Activated naive CD8-positive, alpha-beta T cell treated with anti-CD3 and anti-CD28 coated beads, Interleukin-2, amount 10 ng/mL, durations not matched to agents 7 days and 5 days (primary cell): ENCODE measurements at regions not wholly inside any gene's neighbourhood (a gene's known extent, or its start where the extent isn't known, plus 50 kb on each side); places are given as distances from the start of the nearest gene placed in this dataset.
"Not testable (repeated sequence)": the region's sequence is repeated elsewhere in the genome, so short reads cannot be mapped to it uniquely, and the experiment has no call there.

Experiments used
- ATAC-seq: fragments of 150-1000 bp; cut with Tn5 transposase; one replicate; pipeline ENCODE4 v1.10.0; 2021; ENCODE audit warnings: low read depth, moderate library complexity
- POLR2A ChIA-PET: fragments of 350-600 bp; sonication (Branson Sonifier 250); formaldehyde crosslinking; loops from one replicate; lab custom pipeline; 2021; ENCODE audit warnings: antibody characterized with exemption; lab: Charles Lee
- DNase-seq: peaks from one replicate; pipeline ENCODE4 v3.0.0; 2021
- H3K27ac Mint-ChIP-seq: one replicate; pipeline ENCODE4 v1.8.0; 2022; ENCODE audit warnings: mild to moderate bottlenecking, mixed read lengths
- H3K27me3 Mint-ChIP-seq: one replicate; pipeline ENCODE4 v1.8.0; 2022; ENCODE audit warnings: mild to moderate bottlenecking, moderate library complexity, mixed read lengths
- H3K36me3 Mint-ChIP-seq: one replicate; pipeline ENCODE4 v1.8.0; 2021; ENCODE audit warnings: mild to moderate bottlenecking, mixed read lengths
- H3K4me1 Mint-ChIP-seq: one replicate; pipeline ENCODE4 v1.8.0; 2021; ENCODE audit warnings: mixed read lengths
- H3K4me3 Mint-ChIP-seq: one replicate; pipeline ENCODE4 v1.8.0; 2022; ENCODE audit warnings: mild to moderate bottlenecking, moderate library complexity, mixed read lengths
- H3K9me3 Mint-ChIP-seq: one replicate; pipeline ENCODE4 v1.8.0; 2021; ENCODE audit warnings: mixed read lengths

GRCh38 chr6:100229512-100229911 lies 235.2 kb downstream of the SIM1 start:
- no peak overlapping the region for H3K27ac Mint-ChIP-seq
- H3K27me3 Mint-ChIP-seq = peaks cover 15% of the 10 kb centered on the region
- peak overlapping the region; percentile 73 for H3K4me3 Mint-ChIP-seq
- no peaks in the 10 kb centered on the region for H3K36me3 Mint-ChIP-seq
- H3K4me1 Mint-ChIP-seq = peaks cover 8% of the 10 kb centered on the region
- ATAC-seq (no peak), DNase-seq (no peak)
- no peaks in the 10 kb centered on the region for H3K9me3 Mint-ChIP-seq
- POLR2A ChIA-PET = no interaction called here

GRCh38 chr6:100228834-100229441 lies 234.9 kb upstream of the MCHR2 start:
- peaks cover 15% of the 10 kb centered on the region for H3K27me3 Mint-ChIP-seq
- DNase-seq = peak; percentile 39
- H3K27ac Mint-ChIP-seq = no peak overlapping the region
- H3K4me1 Mint-ChIP-seq = peaks cover 8% of the 10 kb centered on the region
- peak overlapping the region; percentile 73 for H3K4me3 Mint-ChIP-seq
- no peaks in the 10 kb centered on the region for H3K36me3 Mint-ChIP-seq
- no peaks in the 10 kb centered on the region for H3K9me3 Mint-ChIP-seq
- ATAC-seq = peak; percentile 81
- POLR2A ChIA-PET = no interaction called here

- H3K4me1 Mint-ChIP-seq = peaks cover 8% of the 10 kb centered on the region
- H3K27ac Mint-ChIP-seq = no peak overlapping the region
- peak overlapping the region; percentile 68 for H3K4me3 Mint-ChIP-seq
- peaks cover 15% of the 10 kb centered on the region for H3K27me3 Mint-ChIP-seq
- ATAC-seq = no peak
- POLR2A ChIA-PET = no interaction called here
- no peak for DNase-seq
- H3K36me3 Mint-ChIP-seq = no peaks in the 10 kb centered on the region
- no peaks in the 10 kb centered on the region for H3K9me3 Mint-ChIP-seq
These were observed 234.4 kb upstream of the MCHR2 start for GRCh38 chr6:100228437-100228833.

- no peaks in the 10 kb centered on the region for H3K36me3 Mint-ChIP-seq
- POLR2A ChIA-PET = no interaction called here
- H3K27ac Mint-ChIP-seq = no peak overlapping the region
- H3K9me3 Mint-ChIP-seq = no peaks in the 10 kb centered on the region
- DNase-seq (no peak), ATAC-seq (no peak)
- H3K27me3 Mint-ChIP-seq = peaks cover 15% of the 10 kb centered on the region
- peaks cover 8% of the 10 kb centered on the region for H3K4me1 Mint-ChIP-seq
- no peak overlapping the region for H3K4me3 Mint-ChIP-seq
These were observed 232.8 kb upstream of the MCHR2 start for GRCh38 chr6:100226811-100227210.

GRCh38 chr6:100223952-100224351 lies 229.9 kb upstream of the MCHR2 start:
- H3K36me3 Mint-ChIP-seq, H3K4me1 Mint-ChIP-seq, H3K4me3 Mint-ChIP-seq, ATAC-seq, DNase-seq, POLR2A ChIA-PET, H3K27ac Mint-ChIP-seq, H3K9me3 Mint-ChIP-seq, H3K27me3 Mint-ChIP-seq: not testable (repeated sequence)

GRCh38 chr6:100220543-100220942 lies 226.5 kb upstream of the MCHR2 start:
- DNase-seq = no peak
- POLR2A ChIA-PET = no interaction called here
- no peaks in the 10 kb centered on the region for H3K36me3 Mint-ChIP-seq
- H3K4me3 Mint-ChIP-seq = no peak overlapping the region
- H3K4me1 Mint-ChIP-seq = no peaks in the 10 kb centered on the region
- H3K27me3 Mint-ChIP-seq = no peaks in the 10 kb centered on the region
- ATAC-seq = no peak
- H3K27ac Mint-ChIP-seq = no peak overlapping the region
- no peaks in the 10 kb centered on the region for H3K9me3 Mint-ChIP-seq

- no peaks in the 10 kb centered on the region for H3K4me1 Mint-ChIP-seq
- no peak for ATAC-seq
- no peak for DNase-seq
- no peaks in the 10 kb centered on the region for H3K9me3 Mint-ChIP-seq
- H3K27me3 Mint-ChIP-seq = no peaks in the 10 kb centered on the region
- no peaks in the 10 kb centered on the region for H3K36me3 Mint-ChIP-seq
- POLR2A ChIA-PET = no interaction called here
- H3K4me3 Mint-ChIP-seq = no peak overlapping the region
- H3K27ac Mint-ChIP-seq = no peak overlapping the region
These were observed 223.4 kb upstream of the MCHR2 start for GRCh38 chr6:100217225-100218012.

- Mint-ChIP-seq H3K4me1 (no peaks in the 10 kb centered on the region), H3K9me3 (no peaks in the 10 kb centered on the region), H3K27me3 (no peaks in the 10 kb centered on the region), H3K27ac (no peak overlapping the region), H3K4me3 (no peak overlapping the region), H3K36me3 (no peaks in the 10 kb centered on the region)
- no peak for ATAC-seq
- no peak for DNase-seq
- POLR2A ChIA-PET = no interaction called here
These were observed 222.7 kb upstream of the MCHR2 start for GRCh38 chr6:100216760-100217159.

GRCh38 chr6:100212131-100212530 lies 218.1 kb upstream of the MCHR2 start:
- H3K4me3 Mint-ChIP-seq = no peak overlapping the region
- H3K27me3 Mint-ChIP-seq = no peaks in the 10 kb centered on the region
- H3K9me3 Mint-ChIP-seq = no peaks in the 10 kb centered on the region
- H3K27ac Mint-ChIP-seq = no peak overlapping the region
- DNase-seq (no peak), ATAC-seq (no peak)
- POLR2A ChIA-PET = no interaction called here
- H3K36me3 Mint-ChIP-seq = no peaks in the 10 kb centered on the region
- H3K4me1 Mint-ChIP-seq = no peaks in the 10 kb centered on the region

GRCh38 chr6:100210137-100211117 lies 216.4 kb upstream of the MCHR2 start:
- no peak for DNase-seq
- no peaks in the 10 kb centered on the region for H3K27me3 Mint-ChIP-seq
- H3K27ac Mint-ChIP-seq = no peak overlapping the region
- POLR2A ChIA-PET = no interaction called here
- no peak overlapping the region for H3K4me3 Mint-ChIP-seq
- no peaks in the 10 kb centered on the region for H3K4me1 Mint-ChIP-seq
- H3K36me3 Mint-ChIP-seq = no peaks in the 10 kb centered on the region
- no peaks in the 10 kb centered on the region for H3K9me3 Mint-ChIP-seq
- no peak for ATAC-seq

- H3K4me1 Mint-ChIP-seq = no peaks in the 10 kb centered on the region
- no peaks in the 10 kb centered on the region for H3K9me3 Mint-ChIP-seq
- POLR2A ChIA-PET = no interaction called here
- ATAC-seq = no peak
- no peak overlapping the region for H3K4me3 Mint-ChIP-seq
- no peaks in the 10 kb centered on the region for H3K27me3 Mint-ChIP-seq
- no peaks in the 10 kb centered on the region for H3K36me3 Mint-ChIP-seq
- H3K27ac Mint-ChIP-seq = no peak overlapping the region
- DNase-seq = no peak
These were observed 215.5 kb upstream of the MCHR2 start for GRCh38 chr6:100209323-100210136.

- H3K27ac Mint-ChIP-seq = no peak overlapping the region
- no peaks in the 10 kb centered on the region for H3K4me1 Mint-ChIP-seq
- peaks cover 2% of the 10 kb centered on the region for H3K9me3 Mint-ChIP-seq
- POLR2A ChIA-PET = no interaction called here
- ATAC-seq = no peak
- no peak overlapping the region for H3K4me3 Mint-ChIP-seq
- H3K27me3 Mint-ChIP-seq = no peaks in the 10 kb centered on the region
- H3K36me3 Mint-ChIP-seq = no peaks in the 10 kb centered on the region
- no peak for DNase-seq
These were observed 209.4 kb upstream of the MCHR2 start for GRCh38 chr6:100203400-100203799.
